H9 (cell line): ENCODE measurements at regions not wholly inside any gene's neighbourhood (a gene's known extent, or its start where the extent isn't known, plus 50 kb on each side); places are given as distances from the start of the nearest gene placed in this dataset.

Experiments
- DNase-seq: peaks from one replicate; pipeline ENCODE4 v3.0.0-alpha.2; 2017
- H2AFZ ChIP-seq: one replicate; pipeline ENCODE4 v1.6.1; 2013; ENCODE audit warnings: mild to moderate bottlenecking, low read length, control low read depth, moderate library complexity
- H2AK5ac ChIP-seq: 2 replicates; pipeline ENCODE4 v1.6.1; 2013; ENCODE audit warnings: low read length, control low read depth, mixed read lengths; ENCODE audit not compliant: insufficient read length
- H2BK120ac ChIP-seq: one replicate; pipeline ENCODE4 v1.6.1; 2013; ENCODE audit warnings: low read depth, mild to moderate bottlenecking, low read length, control low read depth, inconsistent platforms; ENCODE audit not compliant: poor library complexity, severe bottlenecking
- H2BK12ac ChIP-seq: 2 replicates; pipeline ENCODE4 v1.6.1; 2013; ENCODE audit warnings: low read length, control low read depth, mixed read lengths, low read depth; ENCODE audit not compliant: insufficient read length
- H2BK15ac ChIP-seq: 2 replicates; pipeline ENCODE4 v1.6.1; 2013; ENCODE audit warnings: low read depth, low read length, control low read depth
- H2BK20ac ChIP-seq: one replicate; pipeline ENCODE4 v1.6.1; 2013; ENCODE audit warnings: low read depth, mild to moderate bottlenecking, low read length, control low read depth, inconsistent platforms; ENCODE audit not compliant: poor library complexity, severe bottlenecking
- H2BK5ac ChIP-seq: 2 replicates; pipeline ENCODE4 v1.6.1; 2013; ENCODE audit warnings: low read length, control low read depth, mixed read lengths; ENCODE audit not compliant: insufficient read length
- H3K14ac ChIP-seq: 2 replicates; pipeline ENCODE4 v1.6.1; 2013; ENCODE audit warnings: low read length, control low read depth; ENCODE audit not compliant: insufficient read depth
- H3K18ac ChIP-seq: 2 replicates; pipeline ENCODE4 v1.6.1; 2013; ENCODE audit warnings: low read depth, mild to moderate bottlenecking, mixed read lengths, low read length, control low read depth; ENCODE audit not compliant: insufficient read length
- H3K23ac ChIP-seq: 2 replicates; pipeline ENCODE4 v1.6.1; 2013; ENCODE audit warnings: low read length, control low read depth, mixed read lengths, low read depth; ENCODE audit not compliant: insufficient read length
- H3K23me2 ChIP-seq: 2 replicates; pipeline ENCODE4 v1.6.1; 2013; ENCODE audit warnings: low read depth, mild to moderate bottlenecking, mixed read lengths, low read length, control low read depth; ENCODE audit not compliant: insufficient read length, poor library complexity, severe bottlenecking
- H3K27ac ChIP-seq: 2 replicates; pipeline ENCODE4 v1.5.1; 2013; ENCODE audit warnings: low read length, control low read depth, mixed read lengths, low read depth; ENCODE audit not compliant: insufficient read length
- H3K27me3 ChIP-seq: 2 replicates; pipeline ENCODE4 v1.6.1; 2013; ENCODE audit warnings: low read length, control low read depth, inconsistent platforms; ENCODE audit not compliant: insufficient read depth
- H3K4ac ChIP-seq: 2 replicates; pipeline ENCODE4 v1.6.1; 2013; ENCODE audit warnings: low read depth, mild to moderate bottlenecking, control low read depth, inconsistent platforms, low read length, moderate library complexity
- H3K4me1 ChIP-seq: 2 replicates; pipeline ENCODE4 v1.6.1; 2013; ENCODE audit warnings: low read length, control low read depth, inconsistent platforms; ENCODE audit not compliant: insufficient read depth
- H3K4me2 ChIP-seq: 2 replicates; pipeline ENCODE4 v1.6.1; 2013; ENCODE audit warnings: low read length, control low read depth, mixed read lengths; ENCODE audit not compliant: insufficient read length, insufficient read depth
- H3K56ac ChIP-seq: 2 replicates; pipeline ENCODE4 v1.6.1; 2013; ENCODE audit warnings: low read depth, mild to moderate bottlenecking, mixed read lengths, low read length, control low read depth; ENCODE audit not compliant: insufficient read length
- H3K79me1 ChIP-seq: 2 replicates; pipeline ENCODE4 v1.6.1; 2013; ENCODE audit warnings: low read depth, mild to moderate bottlenecking, moderate library complexity, low read length, control low read depth, inconsistent platforms; ENCODE audit not compliant: insufficient read depth, poor library complexity, severe bottlenecking
- H3K79me2 ChIP-seq: 2 replicates; pipeline ENCODE4 v1.6.1; 2013; ENCODE audit warnings: low read length, control low read depth, inconsistent platforms; ENCODE audit not compliant: insufficient read depth
- H3K9ac ChIP-seq: 2 replicates; pipeline ENCODE4 v1.6.1; 2013; ENCODE audit warnings: low read length, control low read depth, mixed read lengths; ENCODE audit not compliant: insufficient read length; ENCODE audit errors: extremely low read depth
- H3K9me3 ChIP-seq: one replicate; pipeline ENCODE4 v1.6.1; 2013; ENCODE audit warnings: low read depth, low read length, inconsistent platforms; ENCODE audit not compliant: control insufficient read depth
- H3T11ph ChIP-seq: one replicate; pipeline ENCODE4 v1.6.1; 2013; ENCODE audit warnings: mild to moderate bottlenecking, low read length, control low read depth, inconsistent platforms
- H4K20me1 ChIP-seq: one replicate; pipeline ENCODE4 v1.6.1; 2013; ENCODE audit not compliant: control insufficient read depth, insufficient read length, insufficient read depth
- H4K5ac ChIP-seq: 2 replicates; pipeline ENCODE4 v1.6.1; 2013; ENCODE audit warnings: low read depth, mild to moderate bottlenecking, mixed read lengths, low read length, control low read depth; ENCODE audit not compliant: insufficient read length
- H4K8ac ChIP-seq: replicated peaks from 2 replicates; pipeline ENCODE4 v1.6.1; 2013; ENCODE audit warnings: low read length, control low read depth, mixed read lengths, low read depth; ENCODE audit not compliant: insufficient read length
- H4K91ac ChIP-seq: 2 replicates; pipeline ENCODE4 v1.6.1; 2013; ENCODE audit warnings: low read depth, mild to moderate bottlenecking, moderate library complexity, mixed read lengths, low read length, control low read depth; ENCODE audit not compliant: insufficient read length
- H3K27ac Mint-ChIP-seq, 3 experiments: 2 replicates in 2 of 3; 3 replicates in 1 of 3; pipeline ENCODE4 v1.8.0; 2020 to 2021; ENCODE audit warnings: mixed read lengths in 3 of 3, mild to moderate bottlenecking in 1 of 3, moderate library complexity in 1 of 3
- H3K27me3 Mint-ChIP-seq: 2 replicates; pipeline ENCODE4 v1.8.0; 2021; ENCODE audit warnings: low read depth, mild to moderate bottlenecking, moderate library complexity, mixed read lengths
- H3K36me3 Mint-ChIP-seq, 3 experiments: 2 replicates in 2 of 3; 3 replicates in 1 of 3; pipeline ENCODE4 v1.8.0; 2020 to 2021; ENCODE audit warnings: low read depth in 3 of 3, mixed read lengths in 3 of 3; ENCODE audit not compliant: insufficient read depth in 1 of 3
- H3K4me1 Mint-ChIP-seq, 2 experiments: 2 replicates each; pipeline ENCODE4 v1.8.0; 2020; ENCODE audit warnings: mixed read lengths in 2 of 2
- H3K4me3 Mint-ChIP-seq, 2 experiments: 2 replicates in 1 of 2; 3 replicates in 1 of 2; pipeline ENCODE4 v1.8.0; 2020 to 2021; ENCODE audit warnings: mild to moderate bottlenecking in 2 of 2, mixed read lengths in 2 of 2, moderate library complexity in 1 of 2
- H3K9me3 Mint-ChIP-seq, 2 experiments: 2 replicates in 1 of 2; 3 replicates in 1 of 2; pipeline ENCODE4 v1.8.0; 2020; ENCODE audit warnings: mild to moderate bottlenecking in 2 of 2, mixed read lengths in 2 of 2, moderate library complexity in 1 of 2
- CTCF ChIP-seq: fragments of 200-600 bp; sonication (generic); conservative IDR thresholded peaks from 3 replicates; pipeline ENCODE4 v1.8.0; 2021; ENCODE audit warnings: antibody characterized with exemption, mild to moderate bottlenecking
- WGBS: extraction: QIAGEN DNeasy Blood & Tissue Kit; methylation state at CpG from one replicate; pipeline ENCODE4 v1.1.7; 2013; ENCODE audit warnings: missing lambda C conversion rate, low lambda C conversion rate, mixed read lengths; ENCODE audit not compliant: insufficient read length; ENCODE audit errors: extremely low coverage; 5-methylcytosine and 5-hydroxymethylcytosine counted together

- no peak overlapping the region for H3K23ac ChIP-seq
- no peak overlapping the region for H3T11ph ChIP-seq
- no CpG with 5 or more reads among the region's 1 CpG for WGBS
- Mint-ChIP-seq H3K27me3 (no peaks in the 10 kb centered on the region), H3K27ac (no peak overlapping the region), H3K9me3 (peaks cover 4 to 5% of the 10 kb centered on the region in 2 experiments; a peak in 3 of 5 replicates), H3K36me3 (peaks cover 0 to 3% (median 2%) of the 10 kb centered on the region in 3 experiments; a peak in 2 of 7 replicates), H3K4me1 (no peaks in the 10 kb centered on the region), H3K4me3 (no peak overlapping the region)
- H3K9ac ChIP-seq = no peak overlapping the region
- no peak overlapping the region for H2BK20ac ChIP-seq
- H3K79me1 ChIP-seq = no peaks in the 10 kb centered on the region
- no peak overlapping the region for H4K8ac ChIP-seq
- H3K18ac ChIP-seq = no peak overlapping the region
- H4K5ac ChIP-seq = no peak overlapping the region
- H2AK5ac ChIP-seq = no peak overlapping the region
- H2BK120ac ChIP-seq = no peak overlapping the region
- no peaks in the 10 kb centered on the region for H3K27me3 ChIP-seq
- H4K20me1 ChIP-seq = no peaks in the 10 kb centered on the region
- H3K14ac ChIP-seq = no peak overlapping the region
- H3K56ac ChIP-seq = no peak overlapping the region
- H4K91ac ChIP-seq = no peak overlapping the region
- H2BK15ac ChIP-seq = no peak overlapping the region
- no peak overlapping the region for H3K4me2 ChIP-seq
- no peak overlapping the region for H2BK5ac ChIP-seq
- TF ChIP-seq CTCF = no peak
- H3K27ac ChIP-seq = no peak overlapping the region
- H3K9me3 ChIP-seq = no peaks in the 10 kb centered on the region
- no peak overlapping the region for H2BK12ac ChIP-seq
- DNase-seq = no peak
- H3K23me2 ChIP-seq = no peaks in the 10 kb centered on the region
- no peak overlapping the region for H2AFZ ChIP-seq
- no peaks in the 10 kb centered on the region for H3K4me1 ChIP-seq
- no peak overlapping the region for H3K4ac ChIP-seq
- no peaks in the 10 kb centered on the region for H3K79me2 ChIP-seq
These were observed 138.6 kb upstream of the KLF12 start for GRCh38 chr13:74272826-74273225.
